H54 (cell line): ENCODE measurements at regions not wholly inside any gene's neighbourhood (a gene's known extent, or its start where the extent isn't known, plus 50 kb on each side); places are given as distances from the start of the nearest gene placed in this dataset.

Experiments used
- DNase-seq: peaks from one replicate; pipeline ENCODE4 v3.0.0; 2011; ENCODE audit warnings: low spot score, mixed read lengths; ENCODE audit not compliant: insufficient read length
- FAIRE-seq: peaks from 3 replicates; lab custom pipeline; 2011; peaks lifted over from hg19 to GRCh38; lab: Jason Lieb, UNC
- POLR2A ChIP-seq: IDR thresholded peaks from 2 replicates; pipeline ENCODE4 v1.6.1; 2011; ENCODE audit warnings: low read depth, mild to moderate bottlenecking, low read length

DNA sequence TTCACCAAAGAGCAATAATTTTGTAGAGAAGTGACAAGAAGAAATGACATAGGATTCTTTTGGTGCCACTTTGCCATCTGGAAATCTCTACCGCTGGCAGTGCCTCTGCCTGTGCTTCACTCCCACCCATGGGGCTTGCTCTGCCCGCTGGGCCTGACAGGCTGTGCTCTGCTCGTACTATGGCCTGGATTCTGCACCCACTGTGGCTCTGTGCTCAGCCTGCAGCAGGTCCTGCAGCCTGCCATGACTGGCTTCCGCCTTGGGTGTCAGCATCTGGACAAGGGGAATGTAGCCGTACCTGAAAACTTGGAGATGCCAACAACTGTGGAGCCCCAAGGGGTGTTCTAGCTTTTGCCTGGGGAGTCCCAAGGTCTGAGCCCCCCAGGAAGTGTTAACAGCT, 792.3 kb downstream of the CDH8 start:
- TF ChIP-seq POLR2A = no peak
- FAIRE-seq = no peak
- no peak for DNase-seq

GRCh38 chr16:61237884-61238485, 798.3 kb downstream of the CDH8 start:
- TF ChIP-seq POLR2A = no peak
- no peak for FAIRE-seq
- DNase-seq = no peak

- no peak for FAIRE-seq
- no peak for DNase-seq
- TF ChIP-seq POLR2A = no peak
Measured at GRCh38 chr16:61233713-61234112, 802.5 kb downstream of the CDH8 start.

DNA sequence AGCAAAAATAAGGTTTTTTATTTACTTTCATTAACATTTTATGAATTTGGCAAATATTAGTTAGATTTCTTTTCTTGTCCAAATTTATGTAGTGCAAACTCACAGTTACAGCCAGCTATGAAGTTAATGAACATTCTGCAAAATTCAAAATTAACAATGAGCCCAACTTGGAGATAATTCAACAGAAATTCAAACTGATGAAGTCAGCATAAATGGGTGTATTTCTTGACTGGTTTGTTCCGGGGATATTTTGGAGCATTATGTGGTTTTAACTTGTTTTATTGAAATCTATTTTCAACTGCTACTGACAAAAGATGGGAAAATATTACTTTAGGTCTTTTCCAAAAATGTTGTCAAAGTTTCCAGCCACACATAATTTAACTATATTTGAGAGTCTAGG, 807.9 kb downstream of the CDH8 start:
- no peak for TF ChIP-seq POLR2A
- FAIRE-seq (no peak), DNase-seq (no peak)

- FAIRE-seq (no peak), DNase-seq (no peak)
Measured at GRCh38 chr16:61215605-61216004, 820.6 kb downstream of the CDH8 start.

GRCh38 chr16:61214780-61215179, 821.5 kb downstream of the CDH8 start:
- DNase-seq = no peak
- no peak for TF ChIP-seq POLR2A
- FAIRE-seq = no peak

More at GRCh38 chr16:61215605-61216004, 820.6 kb downstream of the CDH8 start:
- no peak for TF ChIP-seq POLR2A

DNA sequence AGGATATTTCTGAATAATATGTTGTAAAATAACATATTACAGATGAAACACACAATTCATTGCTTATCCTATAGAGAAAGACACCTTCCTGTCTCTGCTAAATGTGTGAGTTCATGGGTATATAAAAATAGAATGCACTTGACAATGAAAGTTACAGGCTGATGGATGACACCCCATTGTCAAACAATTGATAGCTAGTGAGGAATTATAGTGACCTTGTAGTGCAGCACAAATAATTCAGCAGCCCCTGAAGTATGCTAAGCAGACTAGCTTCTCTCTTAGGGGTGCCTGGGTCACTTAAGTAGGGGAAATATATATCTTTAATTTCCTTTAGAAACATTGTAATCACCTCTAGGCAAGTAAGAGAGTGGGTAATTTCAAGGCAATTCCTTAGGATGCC, 826.2 kb downstream of the CDH8 start:
- FAIRE-seq = no peak
- DNase-seq = no peak
- no peak for TF ChIP-seq POLR2A

DNA sequence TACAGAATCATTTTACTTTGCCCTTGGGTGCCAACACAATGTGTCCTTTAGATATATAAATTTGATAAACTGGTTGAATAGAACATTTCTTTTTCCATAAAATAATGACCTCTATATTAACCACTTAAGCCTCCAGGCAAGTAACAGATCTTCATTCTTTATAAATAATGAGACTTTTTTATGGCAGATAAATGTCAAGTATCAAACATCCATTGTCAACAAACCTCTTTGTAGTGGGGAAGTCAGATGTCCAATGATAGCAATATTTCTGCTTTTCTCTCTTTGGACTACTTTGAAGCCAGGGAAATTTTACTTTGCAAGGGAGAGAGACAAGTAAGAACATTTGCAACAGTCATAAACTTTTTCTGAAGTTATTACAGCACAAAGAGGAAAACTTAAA, 841.2 kb downstream of the CDH8 start:
- FAIRE-seq = no peak
- no peak for TF ChIP-seq POLR2A
- DNase-seq = no peak

DNA sequence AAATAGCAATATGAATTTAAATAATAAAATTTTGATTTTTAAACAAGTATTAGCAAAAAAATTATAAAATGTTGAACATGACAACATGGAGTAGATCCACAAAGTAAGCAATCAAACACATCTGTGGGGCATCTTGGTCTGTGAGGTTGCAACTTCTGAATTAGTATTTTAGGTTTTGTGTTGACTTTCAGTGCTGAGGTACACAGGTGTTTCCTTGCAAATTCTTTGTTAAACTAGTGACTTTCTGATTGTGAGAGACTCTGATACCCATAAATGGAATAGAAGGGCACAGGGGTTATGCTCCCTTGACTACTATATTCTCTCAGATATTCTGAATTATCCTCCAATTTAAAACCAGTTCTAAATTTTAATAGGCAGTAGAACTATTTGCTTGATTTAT, 841.7 kb downstream of the CDH8 start:
- FAIRE-seq = no peak
- TF ChIP-seq POLR2A = no peak
- no peak for DNase-seq

GRCh38 chr16:61182391-61182790, 853.8 kb downstream of the CDH8 start:
- DNase-seq (no peak), FAIRE-seq (no peak)
- TF ChIP-seq POLR2A = no peak

GRCh38 chr16:61181982-61182381, 854.3 kb downstream of the CDH8 start:
- no peak for TF ChIP-seq POLR2A
- no peak for FAIRE-seq

GRCh38 chr16:61179561-61179960, 856.7 kb downstream of the CDH8 start:
- no peak for TF ChIP-seq POLR2A
- DNase-seq (no peak), FAIRE-seq (no peak)

More at GRCh38 chr16:61181982-61182381, 854.3 kb downstream of the CDH8 start:
- no peak for DNase-seq

DNA sequence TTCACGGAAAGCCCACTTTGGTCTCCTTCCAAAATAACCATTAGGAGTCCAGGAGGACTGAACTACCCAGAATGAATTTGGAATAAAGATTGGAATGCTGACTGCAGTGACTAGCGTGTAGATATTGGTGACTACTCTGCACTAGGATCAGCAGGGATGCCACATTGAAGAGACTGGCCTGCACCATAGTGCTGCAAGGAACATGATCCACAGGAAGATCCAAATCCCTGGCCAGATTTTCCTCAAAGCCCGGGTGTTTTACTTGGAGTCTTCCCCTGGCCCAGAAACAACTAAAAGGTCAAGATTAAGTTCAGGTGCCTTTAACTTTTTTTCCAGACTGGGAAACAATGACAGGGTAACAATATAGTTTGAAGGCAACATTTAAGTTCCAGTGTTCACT, 870.4 kb downstream of the CDH8 start:
- TF ChIP-seq POLR2A = no peak
- no peak for FAIRE-seq
- DNase-seq = no peak

- no peak for FAIRE-seq
- no peak for DNase-seq
- TF ChIP-seq POLR2A = no peak
Measured at GRCh38 chr16:61150351-61150750, 885.9 kb downstream of the CDH8 start.

- TF ChIP-seq POLR2A = no peak
- no peak for FAIRE-seq
Measured at GRCh38 chr16:61149709-61150108, 886.5 kb downstream of the CDH8 start.

More at GRCh38 chr16:61149709-61150108, 886.5 kb downstream of the CDH8 start:
- no peak for DNase-seq
